ACHN (cell line): ENCODE measurements at regions not wholly inside any gene's neighbourhood (a gene's known extent, or its start where the extent isn't known, plus 50 kb on each side); places are given as distances from the start of the nearest gene placed in this dataset.
"Not testable (repeated sequence)": the region's sequence is repeated elsewhere in the genome, so short reads cannot be mapped to it uniquely, and the experiment has no call there.

Experiments used
- DNase-seq: peaks from one replicate; pipeline ENCODE4 v3.0.0-alpha.2; 2015
- in situ Hi-C: cut with HindIII; loops from 2 replicates; pipeline ENCODE4 v1.10.0; 2017; ENCODE audit warnings: low sequenced_read_pairs, low pct_ligation_motif_present, low pct_unique_long_range_greater_than_20kb

DNA sequence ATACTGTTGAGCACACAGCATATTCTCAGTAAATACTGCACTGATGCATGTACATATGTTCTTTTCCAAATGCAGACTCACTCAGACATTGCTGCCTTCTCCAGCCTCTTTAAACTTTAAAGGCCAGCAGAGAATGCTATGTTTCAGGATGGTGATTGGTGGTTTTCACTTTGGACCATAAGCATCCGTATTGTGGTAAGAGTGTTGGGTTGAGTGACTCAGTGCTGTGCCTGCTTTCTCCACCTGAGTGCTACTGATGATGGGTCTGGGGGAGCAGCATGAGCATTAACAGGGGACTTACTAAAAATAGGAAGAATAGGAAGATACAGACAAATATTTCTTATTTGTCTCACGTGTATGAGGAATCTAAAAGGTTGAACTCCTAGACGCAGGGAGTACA lies 56.3 kb upstream of the ZNF92 start:
- DNase-seq = no peak
- in situ Hi-C loops = no loop called here

DNA sequence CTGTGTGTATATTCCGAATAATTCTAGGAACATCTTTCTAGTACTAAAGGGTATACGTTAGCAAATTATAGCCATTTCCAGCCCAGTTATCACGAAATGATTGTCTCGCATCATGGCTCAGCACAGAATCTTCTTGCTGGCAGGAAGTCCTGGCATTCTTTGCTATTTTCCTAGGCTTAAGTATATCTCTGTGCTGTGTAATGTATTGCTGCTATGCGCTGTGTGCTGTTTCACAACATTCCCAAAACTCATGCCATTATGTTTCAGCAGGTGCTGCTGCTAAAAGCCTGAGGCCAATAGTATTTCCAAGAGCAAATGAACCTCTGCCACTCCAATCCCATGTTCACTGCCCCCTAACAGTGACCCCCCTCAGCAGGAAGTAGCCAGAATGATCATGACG lies 62.9 kb upstream of the ZNF92 start:
- DNase-seq = no peak
- in situ Hi-C loops = no loop called here

DNA sequence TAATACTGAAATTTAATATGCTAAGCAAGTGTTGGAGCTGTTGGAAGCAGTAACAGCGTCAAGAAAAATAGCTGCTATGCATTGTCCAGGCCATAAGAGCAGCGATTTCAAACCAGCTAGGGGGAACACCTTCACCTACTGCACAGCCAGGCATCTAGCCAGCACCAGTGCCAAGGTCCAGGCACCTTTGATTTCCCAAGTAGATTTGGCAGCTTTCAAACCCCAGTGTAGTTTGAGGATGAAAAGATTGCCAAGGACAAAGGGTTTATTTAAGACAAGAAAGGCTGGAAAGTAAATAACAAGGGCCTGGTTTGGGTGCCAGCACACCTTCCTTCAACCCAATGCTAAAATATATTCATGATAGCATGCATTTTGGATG lies 65.4 kb upstream of the ZNF92 start:
- DNase-seq = no peak
- in situ Hi-C loops = no loop called here

DNA sequence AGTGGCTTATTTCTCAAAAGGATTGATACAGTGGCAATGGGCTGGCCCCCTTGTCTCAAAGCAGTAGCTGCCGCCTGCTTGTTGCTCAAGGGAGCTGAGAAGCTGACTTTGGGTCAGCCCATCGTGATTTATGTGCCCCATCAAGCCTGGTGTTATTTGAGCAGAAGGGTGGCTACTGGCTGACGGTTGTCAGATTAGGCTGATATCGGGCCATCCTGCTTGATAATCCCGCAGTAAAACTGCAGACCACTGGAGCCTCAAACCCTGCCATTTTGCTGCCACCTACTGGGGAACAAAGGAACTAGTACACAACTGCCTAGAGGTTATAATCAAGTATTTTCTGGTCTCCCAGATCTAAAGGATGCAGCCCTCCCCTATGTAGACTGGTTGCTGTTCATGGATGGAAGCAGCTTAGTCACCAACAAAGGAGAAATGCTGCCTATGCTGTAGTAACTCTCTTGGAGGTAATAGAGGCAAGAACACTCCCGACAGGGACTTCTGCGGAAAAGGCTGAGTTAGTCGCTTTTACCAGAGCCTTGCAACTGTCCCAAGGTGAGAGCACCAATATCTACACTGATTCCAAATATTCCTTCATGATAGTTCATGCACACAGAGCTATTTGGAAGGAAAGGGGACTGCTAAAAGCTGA lies 65.9 kb upstream of the ZNF92 start:
- in situ Hi-C loops = no loop called here
- peak; percentile 65 for DNase-seq

DNA sequence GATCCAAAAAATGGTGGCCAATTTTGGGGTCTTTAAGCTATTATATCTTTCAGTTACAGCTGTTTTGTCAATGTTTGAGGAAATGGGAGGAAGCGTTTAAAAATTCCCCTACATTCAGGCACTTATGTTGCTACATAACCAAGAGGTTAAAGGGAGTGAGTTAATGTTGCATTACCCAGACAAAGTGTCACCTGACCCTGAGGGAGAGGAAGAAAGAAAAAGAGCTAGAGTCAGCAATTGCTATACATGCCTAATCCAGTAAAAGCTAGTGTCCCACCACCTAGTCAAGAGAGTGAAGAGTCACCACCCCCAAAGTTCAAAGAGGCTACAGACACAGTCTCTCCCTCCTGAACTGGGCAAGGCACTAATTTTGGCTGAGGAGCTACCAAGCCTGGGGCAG lies 69.5 kb upstream of the ZNF92 start:
- in situ Hi-C loops = no loop called here
- DNase-seq = no peak

DNA sequence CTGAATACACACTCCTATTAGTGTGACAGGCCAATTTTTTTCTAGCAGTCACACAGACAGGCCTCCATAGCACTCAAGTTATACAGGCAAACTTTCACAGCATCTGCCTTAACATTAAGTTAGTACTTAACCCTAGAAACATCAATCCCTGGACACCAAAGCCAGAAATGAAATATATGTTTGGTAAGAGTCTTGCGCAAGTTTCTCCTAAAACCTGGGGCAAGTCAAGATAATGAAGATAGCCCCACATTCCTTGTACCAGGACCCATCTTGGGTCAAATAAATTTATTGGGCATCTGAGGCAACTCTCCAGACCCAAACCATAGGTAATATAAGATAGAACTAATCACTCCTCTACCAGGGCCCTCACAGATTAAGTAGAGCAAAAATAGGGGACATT lies 70.8 kb upstream of the ZNF92 start:
- in situ Hi-C loops = no loop called here
- DNase-seq = no peak

DNA sequence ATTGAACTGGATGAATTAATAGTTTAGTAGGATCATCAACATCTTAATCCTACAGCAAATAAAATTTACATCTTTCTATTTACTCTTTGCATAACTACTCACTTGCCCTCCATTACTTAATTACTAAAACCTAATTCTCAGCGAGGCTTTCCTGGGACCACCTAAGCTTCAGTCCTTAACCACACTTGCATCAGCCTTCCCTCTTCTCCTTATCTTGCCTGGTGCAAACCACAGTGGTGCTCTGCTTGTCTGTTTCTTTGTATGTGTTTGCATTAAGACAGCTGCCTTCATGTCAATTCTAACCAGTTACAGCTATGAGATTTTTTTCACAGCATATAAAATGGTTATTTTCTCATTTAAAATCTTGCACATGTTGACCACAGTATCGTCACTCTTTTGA lies 72.6 kb upstream of the ZNF92 start:
- DNase-seq = no peak
- in situ Hi-C loops = no loop called here

DNA sequence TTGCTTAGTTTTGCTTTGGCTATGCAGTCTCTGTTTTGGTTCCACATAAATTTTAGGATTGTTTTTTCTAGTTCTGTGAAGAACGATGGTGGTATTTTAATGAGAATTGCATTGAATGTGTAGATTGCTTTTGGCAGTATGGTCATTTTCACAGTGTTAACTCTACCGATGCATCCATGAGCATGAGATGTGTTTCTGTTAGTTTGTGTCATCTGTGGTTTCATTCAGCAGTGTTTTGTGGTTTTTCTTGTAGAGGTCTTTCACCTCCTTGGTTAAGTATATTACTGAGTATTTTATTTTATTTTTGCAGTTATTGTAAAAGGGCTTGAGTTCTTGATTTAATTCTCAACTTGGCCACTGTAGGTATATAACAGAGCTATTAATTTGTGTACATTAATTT lies 78.2 kb upstream of the ZNF92 start:
- DNase-seq = no peak
- in situ Hi-C loops = no loop called here

DNA sequence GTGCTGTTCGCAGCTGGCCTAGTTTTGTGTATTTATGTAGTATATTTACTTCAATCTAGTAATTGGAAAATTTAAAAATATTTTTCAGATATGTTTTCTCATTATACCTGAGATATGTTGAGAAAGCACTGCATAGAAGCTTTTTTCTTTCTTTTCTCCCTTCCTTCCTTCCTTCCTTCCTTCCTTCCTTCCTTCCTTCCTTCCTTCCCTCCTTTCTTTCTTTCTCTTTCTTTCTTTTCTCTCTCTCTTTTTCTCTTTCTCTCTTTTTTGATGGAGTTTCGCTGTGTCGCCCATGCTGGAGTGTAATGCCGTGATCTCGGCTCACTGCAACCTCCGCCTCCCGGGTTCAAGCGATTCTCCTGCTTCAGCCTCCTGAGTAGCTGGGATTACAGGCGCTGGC lies 83.3 kb upstream of the ZNF92 start:
- in situ Hi-C loops, DNase-seq: not testable (repeated sequence)

DNA sequence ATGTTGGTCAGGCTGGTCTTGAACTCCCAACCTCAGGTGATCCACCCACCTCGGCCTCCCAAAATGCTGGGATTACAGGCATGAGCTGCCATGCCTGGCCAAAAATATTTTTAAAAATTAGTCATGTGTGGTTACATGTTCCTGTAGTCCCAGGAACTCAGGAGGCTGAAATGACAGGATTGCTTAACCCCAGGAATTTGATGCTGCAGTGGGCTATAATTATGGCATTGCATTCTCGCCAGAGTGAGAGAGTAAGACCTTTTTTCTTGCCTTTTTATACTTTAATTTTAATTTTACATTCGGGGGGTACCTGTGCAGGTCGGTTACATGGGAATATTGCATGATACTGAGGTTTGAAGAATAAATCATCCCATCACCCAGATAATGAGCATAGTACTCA lies 86.6 kb upstream of the ZNF92 start:
- in situ Hi-C loops = no loop called here
- DNase-seq = no peak

DNA sequence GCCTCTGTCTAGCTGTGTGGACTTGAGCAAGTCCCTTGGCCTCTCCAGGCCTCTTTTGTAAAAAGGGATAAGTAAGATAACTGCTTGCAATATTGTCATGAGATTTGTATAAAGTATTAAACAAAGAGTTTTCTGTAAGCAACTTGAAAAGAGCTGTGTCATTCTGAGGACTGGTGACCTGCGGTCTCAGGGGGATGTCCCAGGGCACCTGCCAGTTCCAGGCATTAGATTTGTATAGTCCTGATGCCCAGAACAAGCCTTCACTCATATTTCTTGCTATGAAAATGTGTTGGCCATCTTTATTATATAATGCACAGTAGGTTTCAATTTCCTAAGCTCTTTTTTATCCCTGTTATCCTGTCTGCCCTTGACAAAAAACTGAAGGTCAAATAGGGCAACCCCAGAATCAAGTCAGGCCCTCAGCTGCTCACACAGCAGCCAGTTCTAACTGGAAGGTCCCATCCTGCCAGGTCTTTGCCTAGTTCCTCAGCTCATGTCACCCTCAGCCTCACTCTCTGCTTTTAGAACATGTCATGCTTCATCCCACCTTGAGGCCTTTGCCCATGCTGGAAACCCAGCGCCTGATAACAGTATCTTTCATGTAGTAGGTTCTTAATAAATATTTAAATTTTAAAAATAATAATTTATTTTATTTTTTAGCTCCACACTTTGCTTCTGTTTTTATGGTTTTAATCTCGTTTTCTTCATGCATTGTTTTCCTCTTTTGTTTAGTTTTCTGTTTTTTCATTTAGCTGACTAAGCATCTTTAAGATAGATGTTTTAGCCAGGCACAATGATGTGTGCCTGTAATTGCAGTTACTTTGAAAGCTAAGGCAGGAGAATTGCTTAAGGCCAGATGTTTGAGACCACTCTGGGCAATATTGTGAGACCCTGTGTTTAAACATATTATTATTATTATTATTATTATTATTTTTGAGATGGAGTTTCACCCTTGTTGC lies 87.5 kb upstream of the ZNF92 start:
- in situ Hi-C loops = no loop called here

DNA sequence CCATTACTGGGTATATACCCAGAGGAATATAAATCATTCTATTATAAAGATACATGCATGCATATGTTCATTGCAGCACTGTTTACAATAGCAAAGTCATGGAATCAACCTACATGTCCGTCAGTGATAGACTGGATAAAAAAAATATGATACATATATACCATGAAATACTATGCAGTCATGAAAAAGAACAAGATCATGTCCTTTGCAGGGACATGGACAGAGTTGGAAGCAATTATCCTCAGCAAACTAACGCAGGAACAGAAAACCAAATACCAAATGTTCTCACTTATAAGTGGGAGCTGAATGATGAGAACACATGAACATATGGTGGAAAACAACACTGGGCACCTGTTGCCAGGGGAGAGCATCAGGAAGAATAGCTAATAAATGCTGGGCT lies 88.4 kb upstream of the ZNF92 start:
- in situ Hi-C loops, DNase-seq: not testable (repeated sequence)

More for the DNA sequence above, 87.5 kb upstream of the ZNF92 start:
- no peak for DNase-seq

DNA sequence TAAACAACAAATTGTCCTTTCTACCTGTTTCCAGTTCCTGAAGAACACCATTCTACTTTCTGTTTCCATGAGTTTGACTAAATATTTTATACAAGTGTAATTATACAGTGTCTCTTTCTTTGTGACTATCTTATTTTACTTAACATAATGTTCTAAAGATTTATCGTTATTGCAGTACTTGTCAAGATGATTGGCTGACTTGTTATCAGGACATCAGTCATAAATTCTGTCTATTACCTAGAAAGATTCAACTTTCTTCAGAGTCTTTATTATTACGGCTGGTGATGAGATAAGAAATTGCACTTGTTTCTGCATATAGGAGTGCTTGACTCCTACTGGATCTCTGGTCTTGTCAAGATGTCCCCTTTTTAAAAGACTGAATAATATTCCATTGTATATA lies 93.9 kb upstream of the ZNF92 start:
- in situ Hi-C loops = no loop called here
- no peak for DNase-seq

DNA sequence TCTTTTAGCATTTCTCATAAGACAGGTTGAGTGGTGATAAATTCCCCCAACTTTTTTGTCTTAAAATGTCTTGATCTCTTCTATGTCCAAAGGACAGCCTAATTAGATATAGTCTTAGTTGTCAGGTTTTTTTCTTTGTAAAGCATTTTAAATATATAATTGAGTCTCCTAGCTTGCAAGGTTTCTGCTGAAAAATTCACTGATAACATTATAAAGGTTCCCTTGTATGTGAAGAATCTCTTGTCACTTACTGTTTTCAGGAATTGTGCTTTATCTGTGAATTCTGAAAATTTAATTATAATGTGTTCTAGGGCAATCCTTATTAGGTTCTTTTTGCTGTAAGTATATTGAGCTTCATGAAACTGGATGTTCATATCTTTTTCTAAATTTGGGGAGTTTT lies 96.8 kb upstream of the ZNF92 start:
- DNase-seq = no peak
- in situ Hi-C loops = no loop called here

DNA sequence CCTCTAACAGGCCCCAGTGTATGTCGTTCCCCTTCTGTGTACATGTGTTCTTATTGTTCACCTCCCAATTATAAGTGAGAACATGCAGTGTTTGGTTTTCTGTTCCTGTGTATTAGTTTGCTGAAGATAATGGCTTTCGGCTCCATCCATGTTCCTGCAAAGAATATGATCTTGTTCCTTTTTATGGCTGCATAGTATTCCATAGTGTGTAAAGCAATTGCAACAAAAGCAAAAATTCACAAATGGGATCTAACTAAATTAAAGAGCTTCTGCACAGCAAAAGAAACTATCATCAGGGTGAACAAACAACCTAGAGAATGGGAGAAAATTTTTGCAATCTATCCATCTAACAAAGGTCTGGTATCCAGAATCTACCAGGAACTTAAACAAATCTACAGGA lies 102.2 kb upstream of the ZNF92 start:
- DNase-seq, in situ Hi-C loops: not testable (repeated sequence)

DNA sequence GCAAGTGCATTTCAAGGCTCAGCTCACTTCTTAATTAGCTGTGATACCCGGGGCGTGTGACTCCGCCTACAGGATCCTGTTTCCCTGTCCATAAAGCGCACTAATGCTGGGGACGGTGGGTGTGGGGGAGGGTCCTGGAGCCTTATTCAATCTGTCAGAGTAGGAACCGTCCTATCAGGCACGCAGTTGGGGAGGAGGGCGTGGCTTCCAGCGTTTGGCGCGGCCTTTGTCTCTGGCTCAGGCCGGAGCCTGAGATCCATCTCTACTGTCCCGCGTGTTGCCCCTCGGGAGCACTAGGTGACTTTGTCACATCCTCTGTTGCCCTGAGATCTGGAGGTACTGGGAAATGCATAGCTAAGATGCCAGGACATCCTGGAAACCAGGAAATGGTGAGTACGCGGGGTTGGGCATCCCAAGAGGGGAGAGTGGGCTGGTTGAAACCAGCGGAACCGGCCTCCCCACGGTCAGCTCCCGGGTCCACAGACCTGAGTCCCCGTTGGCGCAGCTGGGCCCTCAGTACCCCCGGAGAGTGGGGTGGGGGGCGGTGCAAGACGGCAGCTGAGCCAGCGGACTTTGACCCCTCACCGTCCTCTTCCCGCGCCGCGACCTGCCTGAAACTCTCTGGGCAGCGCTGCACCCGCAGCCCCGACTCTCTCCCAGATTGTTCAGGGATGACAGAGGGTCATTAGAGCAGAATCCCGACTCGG lies 104.4 kb upstream of the ZNF92 start:
- peak; percentile 93 for DNase-seq
- in situ Hi-C loops = no loop called here

DNA sequence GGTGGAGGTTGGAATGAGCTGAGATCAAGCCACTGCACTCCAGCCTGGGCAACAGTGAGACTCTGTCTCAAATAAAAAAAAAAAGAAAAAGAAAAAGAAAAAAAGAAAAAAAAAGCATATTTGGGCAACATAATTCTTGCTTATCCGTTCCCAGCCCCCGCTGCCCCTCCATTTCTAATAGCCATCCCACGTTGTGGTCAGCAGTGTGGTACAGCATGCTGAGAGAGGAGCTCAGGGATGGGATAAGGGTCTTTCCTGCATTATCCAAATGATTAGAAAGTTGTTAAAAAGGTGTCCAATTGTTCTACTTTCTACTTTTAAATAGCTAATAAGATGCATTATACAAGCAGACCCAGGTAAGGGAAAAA lies 104.9 kb upstream of the ZNF92 start:
- DNase-seq = no peak
- in situ Hi-C loops = no loop called here

DNA sequence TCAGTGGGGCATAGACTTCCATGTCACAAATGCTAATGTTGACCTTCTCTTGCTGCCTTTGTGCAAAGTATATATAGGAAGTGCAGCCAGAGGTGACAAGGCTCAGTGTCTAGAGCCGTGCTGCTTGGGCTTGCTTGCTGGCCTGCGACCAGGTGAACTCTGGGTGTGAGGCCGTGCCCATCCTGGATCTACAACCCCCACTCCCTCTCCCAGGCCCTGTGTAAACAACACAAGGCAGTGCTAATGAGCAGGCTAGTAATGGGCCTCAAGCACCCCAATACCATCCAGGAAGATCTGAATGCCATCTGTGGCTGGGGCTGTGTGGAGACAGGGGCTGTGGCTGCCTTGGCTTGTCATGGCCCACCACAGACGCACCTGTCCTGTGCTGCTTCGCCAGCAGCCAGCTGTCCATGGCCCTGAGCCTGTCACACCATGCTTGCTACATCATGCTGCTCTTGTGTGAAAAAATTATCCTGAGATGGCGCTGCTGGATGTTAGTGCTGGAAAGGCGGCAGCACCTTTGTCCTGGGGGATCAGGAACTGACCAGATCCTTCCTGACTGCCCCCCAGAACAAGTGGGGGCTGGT lies 107.6 kb upstream of the ZNF92 start:
- in situ Hi-C loops = no loop called here
- no peak for DNase-seq

DNA sequence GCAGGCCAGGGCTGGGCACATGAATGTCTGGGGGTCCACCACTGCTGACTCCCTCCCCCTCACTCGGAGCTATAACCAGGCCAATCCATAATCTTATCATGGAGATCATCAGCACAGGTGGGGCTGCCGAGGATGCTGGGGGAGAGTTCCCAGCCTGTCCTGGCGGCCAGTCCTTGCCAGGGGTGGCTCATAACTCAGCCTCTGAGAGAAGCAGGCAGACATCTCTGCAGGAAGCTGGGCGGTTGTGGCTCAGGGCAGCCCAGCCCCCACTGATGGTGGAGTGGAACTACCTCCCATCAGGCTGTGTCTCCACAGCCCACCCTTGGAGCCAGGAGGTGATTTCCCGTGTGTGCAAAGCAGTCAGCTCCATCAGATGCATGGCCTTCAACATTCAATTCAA lies 109.4 kb upstream of the ZNF92 start:
- in situ Hi-C loops = no loop called here
- DNase-seq = no peak
